IPS DF 6.9 (cell line): ENCODE measurements at regions not wholly inside any gene's neighbourhood (a gene's known extent, or its start where the extent isn't known, plus 50 kb on each side); places are given as distances from the start of the nearest gene placed in this dataset.
A peak's percentile ranks its signal among the peaks of the same experiment; 100 is the strongest.

ENCODE experiments used
- DNase-seq: peaks from one replicate; pipeline ENCODE4 v3.0.0-alpha.2; 2013; ENCODE audit warnings: low read depth, low spot score
- H3K27ac ChIP-seq: one replicate; pipeline ENCODE4 v1.5.1; 2013; ENCODE audit warnings: low read length, control low read depth
- H3K27me3 ChIP-seq: 2 replicates; pipeline ENCODE4 v1.6.1; 2013; ENCODE audit warnings: mild to moderate bottlenecking, low read length; ENCODE audit not compliant: control insufficient read depth, insufficient read depth
- H3K36me3 ChIP-seq: 2 replicates; pipeline ENCODE4 v1.6.1; 2013; ENCODE audit warnings: low read length; ENCODE audit not compliant: control insufficient read depth, insufficient read depth
- H3K4me1 ChIP-seq: 2 replicates; pipeline ENCODE4 v1.6.1; 2013; ENCODE audit warnings: low read length; ENCODE audit not compliant: control insufficient read depth, insufficient read depth
- H3K4me3 ChIP-seq: 2 replicates; pipeline ENCODE4 v1.5.1; 2013; ENCODE audit warnings: mild to moderate bottlenecking, low read length
- H3K9me3 ChIP-seq: 2 replicates; pipeline ENCODE4 v1.6.1; 2013; ENCODE audit warnings: low read length, inconsistent platforms; ENCODE audit not compliant: control insufficient read depth, insufficient read depth
- WGBS: extraction: QIAGEN DNeasy Blood & Tissue Kit; methylation state at CpG from one replicate; pipeline ENCODE4 v1.1.7; 2013; ENCODE audit warnings: mixed read lengths, missing lambda C conversion rate; ENCODE audit not compliant: insufficient read length, insufficient coverage; 5-methylcytosine and 5-hydroxymethylcytosine counted together

- Histone ChIP-seq H3K27me3 (no peaks in the 10 kb centered on the region), H3K4me1 (no peaks in the 10 kb centered on the region), H3K27ac (no peak overlapping the region), H3K4me3 (no peak overlapping the region), H3K36me3 (no peaks in the 10 kb centered on the region), H3K9me3 (no peaks in the 10 kb centered on the region)
- no CpG with 5 or more reads among the region's 4 CpGs for WGBS
- DNase-seq, result no peak
Measured at GRCh38 chr2:146950911-146951310, 893.9 kb upstream of the ACVR2A start.

- no peaks in the 10 kb centered on the region for H3K36me3 ChIP-seq
- DNase-seq, result no peak
- H3K27ac ChIP-seq, result no peak overlapping the region
- H3K9me3 ChIP-seq, result no peaks in the 10 kb centered on the region
- H3K4me1 ChIP-seq, result no peaks in the 10 kb centered on the region
- H3K4me3 ChIP-seq, result no peak overlapping the region
- no CpG with 5 or more reads among the region's 3 CpGs for WGBS
- H3K27me3 ChIP-seq, result no peaks in the 10 kb centered on the region
Measured at GRCh38 chr2:146950361-146950760, 894.5 kb upstream of the ACVR2A start.

GRCh38 chr2:146949400-146949799, 895.4 kb upstream of the ACVR2A start:
- H3K36me3 ChIP-seq, result no peaks in the 10 kb centered on the region
- no peaks in the 10 kb centered on the region for H3K27me3 ChIP-seq
- H3K27ac ChIP-seq, result no peak overlapping the region
- no peak for DNase-seq
- H3K9me3 ChIP-seq, result no peaks in the 10 kb centered on the region
- no peak overlapping the region for H3K4me3 ChIP-seq
- no peaks in the 10 kb centered on the region for H3K4me1 ChIP-seq
- WGBS, result no CpG with 5 or more reads among the region's 2 CpGs

- Histone ChIP-seq H3K9me3 (no peaks in the 10 kb centered on the region), H3K4me1 (no peaks in the 10 kb centered on the region), H3K4me3 (no peak overlapping the region), H3K27ac (no peak overlapping the region), H3K36me3 (no peaks in the 10 kb centered on the region), H3K27me3 (no peaks in the 10 kb centered on the region)
- WGBS, result no CpG with 5 or more reads among the region's 4 CpGs
- DNase-seq, result no peak
Measured at GRCh38 chr2:146944601-146945000, 900.2 kb upstream of the ACVR2A start.

- H3K36me3 ChIP-seq, result no peaks in the 10 kb centered on the region
- no peaks in the 10 kb centered on the region for H3K9me3 ChIP-seq
- no peak overlapping the region for H3K4me3 ChIP-seq
- no peaks in the 10 kb centered on the region for H3K4me1 ChIP-seq
- H3K27ac ChIP-seq, result no peak overlapping the region
- 100% methylated on average over 1 of the region's 5 CpGs for WGBS
- DNase-seq, result no peak
- H3K27me3 ChIP-seq, result no peaks in the 10 kb centered on the region
Measured at GRCh38 chr2:146939991-146940685, 904.7 kb upstream of the ACVR2A start.

- Histone ChIP-seq H3K36me3 (no peaks in the 10 kb centered on the region), H3K4me3 (no peak overlapping the region), H3K4me1 (no peaks in the 10 kb centered on the region), H3K9me3 (no peaks in the 10 kb centered on the region), H3K27ac (no peak overlapping the region), H3K27me3 (no peaks in the 10 kb centered on the region)
- no CpG with 5 or more reads among the region's 1 CpG for WGBS
- DNase-seq, result no peak
Measured at GRCh38 chr2:146934921-146935320, 909.9 kb upstream of the ACVR2A start.

GRCh38 chr2:146931109-146931508, 913.7 kb upstream of the ACVR2A start:
- Histone ChIP-seq H3K27ac (no peak overlapping the region), H3K4me1 (no peaks in the 10 kb centered on the region), H3K36me3 (no peaks in the 10 kb centered on the region), H3K27me3 (no peaks in the 10 kb centered on the region), H3K9me3 (no peaks in the 10 kb centered on the region), H3K4me3 (no peak overlapping the region)
- no CpG with 5 or more reads among the region's 5 CpGs for WGBS
- no peak for DNase-seq

GRCh38 chr2:146927080-146927711, 917.6 kb upstream of the ACVR2A start:
- no peaks in the 10 kb centered on the region for H3K36me3 ChIP-seq
- H3K27ac ChIP-seq, result no peak overlapping the region
- no peak overlapping the region for H3K4me3 ChIP-seq
- H3K4me1 ChIP-seq, result no peaks in the 10 kb centered on the region
- H3K9me3 ChIP-seq, result no peaks in the 10 kb centered on the region
- DNase-seq, result peak; percentile 27
- H3K27me3 ChIP-seq, result no peaks in the 10 kb centered on the region
- no CpG with 5 or more reads among the region's 3 CpGs for WGBS

GRCh38 chr2:146918280-146918679, 926.5 kb upstream of the ACVR2A start:
- H3K27me3 ChIP-seq, result no peaks in the 10 kb centered on the region
- H3K36me3 ChIP-seq, result no peaks in the 10 kb centered on the region
- no peak overlapping the region for H3K4me3 ChIP-seq
- no peaks in the 10 kb centered on the region for H3K9me3 ChIP-seq
- H3K27ac ChIP-seq, result no peak overlapping the region
- no peak for DNase-seq
- no peaks in the 10 kb centered on the region for H3K4me1 ChIP-seq
- whole genome bisulfite sequencing, result no CpG with 5 or more reads among the region's 2 CpGs

- WGBS, result no CpG with 5 or more reads among the region's 1 CpG
- no peak overlapping the region for H3K4me3 ChIP-seq
- no peaks in the 10 kb centered on the region for H3K4me1 ChIP-seq
- no peaks in the 10 kb centered on the region for H3K9me3 ChIP-seq
- H3K27ac ChIP-seq, result no peak overlapping the region
- H3K27me3 ChIP-seq, result no peaks in the 10 kb centered on the region
- no peaks in the 10 kb centered on the region for H3K36me3 ChIP-seq
- no peak for DNase-seq
Measured at GRCh38 chr2:146917431-146918042, 927.3 kb upstream of the ACVR2A start.
